ENCODE measurements at regions not wholly inside any gene's neighbourhood (a gene's known extent, or its start where the extent isn't known, plus 50 kb on each side); places are given as distances from the start of the nearest gene placed in this dataset.

GRCh38 chr4:75422998-75423397, 91.2 kb downstream of the RCHY1 start:
- TF ChIP-seq POLR2AphosphoS5 (IDR thresholded peaks at IDR 0.05; ENCODE audit: low read depth, low read length), result no peak

- TF ChIP-seq FOXP2 (optimal IDR thresholded peaks at IDR 0.05; ENCODE audit: borderline replicate concordance, extremely low read depth, extremely low read length, insufficient read depth) (no peak), TAF1 (IDR thresholded peaks at IDR 0.05; ENCODE audit: borderline replicate concordance, insufficient read depth, low read length) (no peak), REST (IDR thresholded peaks at IDR 0.05; ENCODE audit: insufficient read depth in 1 of 2, low read depth in 2 of 2, low read length in 2 of 2) (no peak), POLR2AphosphoS5 (IDR thresholded peaks at IDR 0.05; ENCODE audit: low read depth, low read length) (no peak)
Measured at GRCh38 chr4:75412746-75413145, 101.5 kb downstream of the RCHY1 start.

GRCh38 chr4:75398501-75398900, 115.7 kb downstream of the RCHY1 start:
- TF ChIP-seq TAF1 (IDR thresholded peaks at IDR 0.05; ENCODE audit: borderline replicate concordance, insufficient read depth, low read length), result no peak

GRCh38 chr4:75391489-75392166, 122.6 kb downstream of the RCHY1 start:
- TF ChIP-seq REST (IDR thresholded peaks at IDR 0.05; ENCODE audit: insufficient read depth in 1 of 2, low read depth in 2 of 2, low read length in 2 of 2) (no peak), SIN3A (IDR thresholded peaks at IDR 0.05; ENCODE audit: borderline replicate concordance, insufficient read depth, low read length) (no peak), POLR2AphosphoS5 (IDR thresholded peaks at IDR 0.05; ENCODE audit: low read depth, low read length) (no peak), FOXP2 (optimal IDR thresholded peaks at IDR 0.05; ENCODE audit: borderline replicate concordance, extremely low read depth, extremely low read length, insufficient read depth) (no peak), TAF1 (IDR thresholded peaks at IDR 0.05; ENCODE audit: borderline replicate concordance, insufficient read depth, low read length) (no peak)

- TF ChIP-seq SIN3A (IDR thresholded peaks at IDR 0.05; ENCODE audit: borderline replicate concordance, insufficient read depth, low read length) (no peak), FOXP2 (optimal IDR thresholded peaks at IDR 0.05; ENCODE audit: borderline replicate concordance, extremely low read depth, extremely low read length, insufficient read depth) (no peak), POLR2AphosphoS5 (IDR thresholded peaks at IDR 0.05; ENCODE audit: low read depth, low read length) (no peak), REST (IDR thresholded peaks at IDR 0.05; ENCODE audit: insufficient read depth in 1 of 2, low read depth in 2 of 2, low read length in 2 of 2) (no peak), TAF1 (IDR thresholded peaks at IDR 0.05; ENCODE audit: borderline replicate concordance, insufficient read depth, low read length) (no peak)
Measured at GRCh38 chr4:75385106-75385505, 129.1 kb downstream of the RCHY1 start.

GRCh38 chr4:75376543-75376942, 137.7 kb downstream of the RCHY1 start:
- TF ChIP-seq TAF1 (IDR thresholded peaks at IDR 0.05; ENCODE audit: borderline replicate concordance, insufficient read depth, low read length), result no peak
- no peak for TF ChIP-seq FOXP2 (optimal IDR thresholded peaks at IDR 0.05; ENCODE audit: borderline replicate concordance, extremely low read depth, extremely low read length, insufficient read depth)
- TF ChIP-seq SIN3A (IDR thresholded peaks at IDR 0.05; ENCODE audit: borderline replicate concordance, insufficient read depth, low read length), result no peak
- no peak for TF ChIP-seq REST (IDR thresholded peaks at IDR 0.05; ENCODE audit: insufficient read depth in 1 of 2, low read depth in 2 of 2, low read length in 2 of 2)
- no peak for TF ChIP-seq POLR2AphosphoS5 (IDR thresholded peaks at IDR 0.05; ENCODE audit: low read depth, low read length)

Measured in PFSK-1 (cell line).